ENCODE measurements at regions not wholly inside any gene's neighbourhood (a gene's known extent, or its start where the extent isn't known, plus 50 kb on each side); places are given as distances from the start of the nearest gene placed in this dataset.

GRCh38 chr11:82450996-82451395, 282.7 kb downstream of the FAM181B start:
- no peaks in the 10 kb centered on the region for H3K79me2 ChIP-seq (ENCODE audit: low read length)
- no peak for TF ChIP-seq CTCF (conservative IDR thresholded peaks at IDR 0.05; ENCODE audit: low read depth, low read length)
- TF ChIP-seq EZH2phosphoT487 (IDR thresholded peaks at IDR 0.05; ENCODE audit: borderline replicate concordance, low read length), result no peak
- TF ChIP-seq EZH2 (IDR thresholded peaks at IDR 0.05; ENCODE audit: low read length, unreplicated experiment), result no peak
- no peaks in the 10 kb centered on the region for H3F3A ChIP-seq (ENCODE audit: low read length, unreplicated experiment)
- DNase-seq (no peak), ATAC-seq (no peak)
- ChIA-PET CTCF (no interaction called here), POLR2A (ENCODE audit: unreplicated experiment) (no interaction called here)
- no peaks in the 10 kb centered on the region for H3K9me3 ChIP-seq (ENCODE audit: low read length)
- no peak overlapping the region for H3K27ac ChIP-seq (ENCODE audit: low read length)
- H3K36me3 ChIP-seq (ENCODE audit: low read depth, low read length), result no peaks in the 10 kb centered on the region
- H3K9ac ChIP-seq (ENCODE audit: low read length), result no peak overlapping the region
- intact Hi-C loops (cut with micrococcal nuclease), result no loop called here
- no peak overlapping the region for H3K4me3 ChIP-seq (ENCODE audit: low read length)
- H2AFZ ChIP-seq (ENCODE audit: low read length), result no peak overlapping the region
- BruUV-seq (replicated peaks), result no TSS peak
- H3K27me3 ChIP-seq (ENCODE audit: low read length), result peaks cover 14% of the 10 kb centered on the region; the same call in 1 of the 2 replicates
- H3K4me1 ChIP-seq (ENCODE audit: insufficient read depth, low read length), result no peaks in the 10 kb centered on the region
- H3K4me2 ChIP-seq (ENCODE audit: low read length), result no peak overlapping the region
- no peaks in the 10 kb centered on the region for H4K20me1 ChIP-seq (ENCODE audit: low read length)
- no peaks in the 10 kb centered on the region for H3K9me2 ChIP-seq (replicated peaks; ENCODE audit: low read length)

- DNase-seq, result no peak
These were observed 327.1 kb downstream of the FAM181B start for GRCh38 chr11:82406611-82407010.

More at GRCh38 chr11:82406611-82407010, 327.1 kb downstream of the FAM181B start:
- Histone ChIP-seq H3K4me2 (ENCODE audit: low read length) (no peak overlapping the region), H3K27ac (ENCODE audit: low read length) (no peak overlapping the region), H2AFZ (ENCODE audit: low read length) (no peak overlapping the region), H3K9me3 (ENCODE audit: low read length) (peaks cover 5% of the 10 kb centered on the region), H3K27me3 (ENCODE audit: low read length) (no peaks in the 10 kb centered on the region), H3K4me3 (ENCODE audit: low read length) (no peak overlapping the region), H3K9ac (ENCODE audit: low read length) (no peak overlapping the region), H4K20me1 (ENCODE audit: low read length) (no peaks in the 10 kb centered on the region), H3F3A (ENCODE audit: low read length, unreplicated experiment) (no peaks in the 10 kb centered on the region), H3K9me2 (replicated peaks; ENCODE audit: low read length) (no peaks in the 10 kb centered on the region), H3K36me3 (ENCODE audit: low read depth, low read length) (no peaks in the 10 kb centered on the region), H3K4me1 (ENCODE audit: insufficient read depth, low read length) (no peaks in the 10 kb centered on the region), H3K79me2 (ENCODE audit: low read length) (no peaks in the 10 kb centered on the region)
- TF ChIP-seq EZH2 (IDR thresholded peaks at IDR 0.05; ENCODE audit: low read length, unreplicated experiment) (no peak), CTCF (conservative IDR thresholded peaks at IDR 0.05; ENCODE audit: low read depth, low read length) (no peak), EZH2phosphoT487 (IDR thresholded peaks at IDR 0.05; ENCODE audit: borderline replicate concordance, low read length) (no peak)
- no TSS peak for BruUV-seq (replicated peaks)
- intact Hi-C loops (cut with micrococcal nuclease), result no loop called here
- no peak for ATAC-seq
- ChIA-PET CTCF (no interaction called here), POLR2A (ENCODE audit: unreplicated experiment) (interaction anchor here (0.6 kb wide), 1 partner anchor 436 kb away, joined by 5 read pairs; no protein-coding TSS in a partner anchor)

Measured in PC-3 (cell line).